ENCODE measurements at regions not wholly inside any gene's neighbourhood (a gene's known extent, or its start where the extent isn't known, plus 50 kb on each side); places are given as distances from the start of the nearest gene placed in this dataset.

DNA sequence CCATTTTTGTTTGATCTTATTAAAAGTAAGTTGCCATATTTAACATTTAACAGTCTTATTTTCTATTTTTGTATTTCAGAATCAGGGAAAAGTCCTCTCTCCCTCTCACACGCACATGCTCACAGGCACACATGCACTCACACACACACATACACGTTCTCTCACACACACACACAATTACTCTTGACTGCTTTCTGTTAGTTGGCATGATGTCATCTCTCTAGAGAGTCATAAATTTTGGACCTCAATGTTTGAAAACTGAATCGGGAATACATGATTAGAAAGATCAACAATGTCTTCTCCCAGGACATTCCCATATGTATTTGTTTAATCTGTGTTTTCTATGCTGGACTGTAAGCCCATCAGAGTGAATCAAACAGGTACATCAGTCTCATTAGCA, 165.7 kb upstream of the AHR start:
- H3F3A ChIP-seq (ENCODE audit: insufficient read depth, low read length, poor library complexity, severe bottlenecking), result no peaks in the 10 kb centered on the region
- no peaks in the 10 kb centered on the region for H3K36me3 ChIP-seq (ENCODE audit: insufficient read depth, low read length)
- no peaks in the 10 kb centered on the region for H3K27me3 ChIP-seq (ENCODE audit: insufficient read depth, low read depth, low read length)
- no peaks in the 10 kb centered on the region for H3K79me2 ChIP-seq (replicated peaks; ENCODE audit: insufficient read depth, low read length)
- no peak overlapping the region for H3K9ac ChIP-seq (ENCODE audit: low read length)
- no peak overlapping the region for H3K4me3 ChIP-seq (ENCODE audit: low read length)
- TF ChIP-seq RAD21 (conservative IDR thresholded peaks at IDR 0.05) (no peak), EP300 (conservative IDR thresholded peaks at IDR 0.05; ENCODE audit: poor library complexity, severe bottlenecking) (no peak), TAF1 (IDR thresholded peaks at IDR 0.05; ENCODE audit: low read depth) (no peak), POLR2AphosphoS5 (IDR thresholded peaks at IDR 0.05) (no peak), EZH2 (IDR thresholded peaks at IDR 0.05; ENCODE audit: borderline replicate concordance, insufficient read depth, low read length, poor library complexity, severe bottlenecking) (no peak), SMC3 (conservative IDR thresholded peaks at IDR 0.05; ENCODE audit: poor library complexity) (no peak), MXI1 (conservative IDR thresholded peaks at IDR 0.05; ENCODE audit: poor library complexity, severe bottlenecking) (no peak)
- TF ChIP-seq, protein P1, sequence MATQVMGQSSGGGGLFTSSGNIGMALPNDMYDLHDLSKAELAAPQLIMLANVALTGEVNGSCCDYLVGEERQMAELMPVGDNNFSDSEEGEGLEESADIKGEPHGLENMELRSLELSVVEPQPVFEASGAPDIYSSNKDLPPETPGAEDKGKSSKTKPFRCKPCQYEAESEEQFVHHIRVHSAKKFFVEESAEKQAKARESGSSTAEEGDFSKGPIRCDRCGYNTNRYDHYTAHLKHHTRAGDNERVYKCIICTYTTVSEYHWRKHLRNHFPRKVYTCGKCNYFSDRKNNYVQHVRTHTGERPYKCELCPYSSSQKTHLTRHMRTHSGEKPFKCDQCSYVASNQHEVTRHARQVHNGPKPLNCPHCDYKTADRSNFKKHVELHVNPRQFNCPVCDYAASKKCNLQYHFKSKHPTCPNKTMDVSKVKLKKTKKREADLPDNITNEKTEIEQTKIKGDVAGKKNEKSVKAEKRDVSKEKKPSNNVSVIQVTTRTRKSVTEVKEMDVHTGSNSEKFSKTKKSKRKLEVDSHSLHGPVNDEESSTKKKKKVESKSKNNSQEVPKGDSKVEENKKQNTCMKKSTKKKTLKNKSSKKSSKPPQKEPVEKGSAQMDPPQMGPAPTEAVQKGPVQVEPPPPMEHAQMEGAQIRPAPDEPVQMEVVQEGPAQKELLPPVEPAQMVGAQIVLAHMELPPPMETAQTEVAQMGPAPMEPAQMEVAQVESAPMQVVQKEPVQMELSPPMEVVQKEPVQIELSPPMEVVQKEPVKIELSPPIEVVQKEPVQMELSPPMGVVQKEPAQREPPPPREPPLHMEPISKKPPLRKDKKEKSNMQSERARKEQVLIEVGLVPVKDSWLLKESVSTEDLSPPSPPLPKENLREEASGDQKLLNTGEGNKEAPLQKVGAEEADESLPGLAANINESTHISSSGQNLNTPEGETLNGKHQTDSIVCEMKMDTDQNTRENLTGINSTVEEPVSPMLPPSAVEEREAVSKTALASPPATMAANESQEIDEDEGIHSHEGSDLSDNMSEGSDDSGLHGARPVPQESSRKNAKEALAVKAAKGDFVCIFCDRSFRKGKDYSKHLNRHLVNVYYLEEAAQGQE (IDR thresholded peaks at IDR 0.05; ENCODE audit: borderline replicate concordance), result no peak
- no peak overlapping the region for H3K27ac ChIP-seq (ENCODE audit: low read length)
- H2AFZ ChIP-seq (ENCODE audit: low read depth, low read length), result no peak overlapping the region
- H3K9me3 ChIP-seq (ENCODE audit: low read length), result no peaks in the 10 kb centered on the region
- H3K4me2 ChIP-seq (ENCODE audit: low read length), result no peak overlapping the region
- no peaks in the 10 kb centered on the region for H4K20me1 ChIP-seq (ENCODE audit: insufficient read depth)
- no peaks in the 10 kb centered on the region for H3K9me2 ChIP-seq (ENCODE audit: insufficient read depth, low read length)

DNA sequence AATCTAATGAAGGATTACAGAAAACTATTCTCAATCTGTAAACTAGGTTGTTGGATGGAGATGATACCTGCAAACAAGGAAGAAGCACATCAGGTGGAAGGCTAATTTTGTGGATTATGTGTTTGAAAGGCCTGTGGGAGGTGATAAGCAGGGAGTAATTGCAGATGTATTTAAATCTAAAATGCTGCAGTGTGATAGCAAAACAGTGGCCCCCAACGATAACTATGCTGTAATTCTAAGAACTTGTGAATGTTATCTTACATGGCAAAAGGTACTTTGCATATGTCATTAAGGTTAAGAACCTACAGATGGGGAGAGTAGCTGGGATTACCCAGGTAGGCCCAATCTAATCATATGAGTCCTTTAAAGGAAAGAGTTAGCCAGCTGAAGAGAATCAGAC, 164.5 kb upstream of the AHR start:
- Histone ChIP-seq H2AFZ (ENCODE audit: low read depth, low read length) (no peak overlapping the region), H3K27ac (ENCODE audit: low read length) (no peak overlapping the region), H3K9ac (ENCODE audit: low read length) (no peak overlapping the region), H3K79me2 (replicated peaks; ENCODE audit: insufficient read depth, low read length) (no peaks in the 10 kb centered on the region), H3K9me2 (ENCODE audit: insufficient read depth, low read length) (no peaks in the 10 kb centered on the region), H3K36me3 (ENCODE audit: insufficient read depth, low read length) (no peaks in the 10 kb centered on the region), H3K4me2 (ENCODE audit: low read length) (no peak overlapping the region), H3F3A (ENCODE audit: insufficient read depth, low read length, poor library complexity, severe bottlenecking) (no peaks in the 10 kb centered on the region), H3K27me3 (ENCODE audit: insufficient read depth, low read depth, low read length) (no peaks in the 10 kb centered on the region), H4K20me1 (ENCODE audit: insufficient read depth) (no peaks in the 10 kb centered on the region), H3K9me3 (ENCODE audit: low read length) (no peaks in the 10 kb centered on the region), H3K4me3 (ENCODE audit: low read length) (no peak overlapping the region)
- no peak for TF ChIP-seq CTCF (IDR thresholded peaks at IDR 0.05; ENCODE audit: poor library complexity, severe bottlenecking)

DNA sequence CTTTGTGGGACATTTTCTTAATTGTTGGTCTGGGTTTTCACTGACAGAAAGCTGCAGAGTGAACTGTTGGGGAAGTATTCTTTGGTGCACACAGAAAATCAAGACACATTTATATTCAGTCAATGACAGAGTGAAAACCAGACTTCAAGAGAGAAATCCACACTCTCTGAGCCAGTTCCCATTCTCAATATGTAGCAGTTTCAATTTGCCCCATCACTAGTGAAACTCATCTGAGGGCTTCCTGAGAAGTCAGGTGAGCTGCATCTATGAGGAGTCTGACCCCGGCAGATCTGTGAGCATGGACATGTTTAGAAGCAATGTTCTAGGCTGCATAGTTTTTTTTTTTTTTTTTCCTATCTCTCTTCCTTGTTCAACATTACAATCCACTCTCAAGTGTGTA, 163.7 kb upstream of the AHR start:
- no peaks in the 10 kb centered on the region for H4K20me1 ChIP-seq (ENCODE audit: insufficient read depth)
- no peak overlapping the region for H3K9ac ChIP-seq (ENCODE audit: low read length)
- TF ChIP-seq, protein P1 (IDR thresholded peaks at IDR 0.05; ENCODE audit: borderline replicate concordance), result no peak
- no peak for TF ChIP-seq RAD21 (conservative IDR thresholded peaks at IDR 0.05)
- no peak for TF ChIP-seq MXI1 (conservative IDR thresholded peaks at IDR 0.05; ENCODE audit: poor library complexity, severe bottlenecking)
- no peak for TF ChIP-seq POLR2AphosphoS5 (IDR thresholded peaks at IDR 0.05)
- no peak for TF ChIP-seq SMC3 (conservative IDR thresholded peaks at IDR 0.05; ENCODE audit: poor library complexity)
- no peak for TF ChIP-seq CTCF (IDR thresholded peaks at IDR 0.05; ENCODE audit: poor library complexity, severe bottlenecking)
- no peak for TF ChIP-seq TAF1 (IDR thresholded peaks at IDR 0.05; ENCODE audit: low read depth)
- TF ChIP-seq EZH2 (IDR thresholded peaks at IDR 0.05; ENCODE audit: borderline replicate concordance, insufficient read depth, low read length, poor library complexity, severe bottlenecking), result no peak
- no peak for TF ChIP-seq EP300 (conservative IDR thresholded peaks at IDR 0.05; ENCODE audit: poor library complexity, severe bottlenecking)
- no peaks in the 10 kb centered on the region for H3K27me3 ChIP-seq (ENCODE audit: insufficient read depth, low read depth, low read length)
- no peaks in the 10 kb centered on the region for H3K9me3 ChIP-seq (ENCODE audit: low read length)
- H3F3A ChIP-seq (ENCODE audit: insufficient read depth, low read length, poor library complexity, severe bottlenecking), result no peaks in the 10 kb centered on the region
- H3K4me2 ChIP-seq (ENCODE audit: low read length), result no peak overlapping the region
- no peak overlapping the region for H3K27ac ChIP-seq (ENCODE audit: low read length)
- no peaks in the 10 kb centered on the region for H3K79me2 ChIP-seq (replicated peaks; ENCODE audit: insufficient read depth, low read length)
- no peak overlapping the region for H3K4me3 ChIP-seq (ENCODE audit: low read length)
- H3K9me2 ChIP-seq (ENCODE audit: insufficient read depth, low read length), result no peaks in the 10 kb centered on the region
- H3K36me3 ChIP-seq (ENCODE audit: insufficient read depth, low read length), result no peaks in the 10 kb centered on the region
- no peak overlapping the region for H2AFZ ChIP-seq (ENCODE audit: low read depth, low read length)

Data from neural cell (in vitro differentiated cells).